WTC11 (cell line): ENCODE measurements at regions not wholly inside any gene's neighbourhood (a gene's known extent, or its start where the extent isn't known, plus 50 kb on each side); places are given as distances from the start of the nearest gene placed in this dataset.
A peak's percentile ranks its signal among the peaks of the same experiment; 100 is the strongest.

Source experiments
- ATAC-seq: fragments of 200-7000 bp; cut with Tn5 transposase; 2 replicates; pipeline ENCODE4 v1.10.0; 2021; ENCODE audit warnings: mild to moderate bottlenecking, moderate library complexity
- CTCF ChIA-PET: fragments of 300-600 bp; sonication (Branson Sonifier 250); formaldehyde crosslinking; loops from one replicate; lab custom pipeline; 2021; ENCODE audit warnings: antibody characterized with exemption; lab: Charles Lee
- POLR2A ChIA-PET: fragments of 350-600 bp; sonication (Branson Sonifier 250); formaldehyde crosslinking; loops from one replicate; lab custom pipeline; 2021; ENCODE audit warnings: antibody characterized with exemption; lab: Charles Lee
- DNase-seq: peaks from one replicate; pipeline ENCODE4 v3.0.0; 2021; ENCODE audit warnings: low spot score
- H3K27ac Mint-ChIP-seq: 2 replicates; pipeline ENCODE4 v1.8.0; 2021; ENCODE audit warnings: mixed read lengths
- H3K27me3 Mint-ChIP-seq: 2 replicates; pipeline ENCODE4 v1.8.0; 2021; ENCODE audit warnings: low read depth, mild to moderate bottlenecking, moderate library complexity, mixed read lengths
- H3K36me3 Mint-ChIP-seq: 2 replicates; pipeline ENCODE4 v1.8.0; 2021; ENCODE audit warnings: mixed read lengths
- H3K4me1 Mint-ChIP-seq: 2 replicates; pipeline ENCODE4 v1.8.0; 2022; ENCODE audit warnings: mixed read lengths
- H3K4me3 Mint-ChIP-seq: 2 replicates; pipeline ENCODE4 v1.8.0; 2021; ENCODE audit warnings: mild to moderate bottlenecking, moderate library complexity, mixed read lengths
- H3K9me3 Mint-ChIP-seq: 2 replicates; pipeline ENCODE4 v1.8.0; 2021; ENCODE audit warnings: mixed read lengths
- ATF1 ChIP-seq: sonication (generic); formaldehyde crosslinking; IDR thresholded peaks from 2 replicates; pipeline ENCODE4 v1.8.1; 2023; ENCODE audit warnings: mild to moderate bottlenecking, moderate library complexity, missing genetic modification reagents
- E2F1 ChIP-seq: sonication (generic); formaldehyde crosslinking; IDR thresholded peaks from 2 replicates; pipeline ENCODE4 v1.8.0; 2022; ENCODE audit warnings: mild to moderate bottlenecking, missing genetic modification reagents
- E2F5 ChIP-seq: sonication (generic); formaldehyde crosslinking; IDR thresholded peaks from 2 replicates; pipeline ENCODE4 v1.8.1; 2022; ENCODE audit warnings: mild to moderate bottlenecking, moderate library complexity, missing genetic modification reagents
- GABPB1 ChIP-seq: sonication (generic); formaldehyde crosslinking; IDR thresholded peaks from 2 replicates; pipeline ENCODE4 v1.8.1; 2023; ENCODE audit warnings: mild to moderate bottlenecking, missing genetic modification reagents
- HMGXB4 ChIP-seq: sonication (generic); formaldehyde crosslinking; IDR thresholded peaks from 2 replicates; pipeline ENCODE4 v1.8.1; 2023; ENCODE audit warnings: mild to moderate bottlenecking, moderate library complexity, missing genetic modification reagents
- IRF1 ChIP-seq: sonication (generic); formaldehyde crosslinking; IDR thresholded peaks from 2 replicates; pipeline ENCODE4 v1.8.0; 2023; ENCODE audit warnings: missing genetic modification reagents
- MLX ChIP-seq: sonication (generic); formaldehyde crosslinking; IDR thresholded peaks from 2 replicates; pipeline ENCODE4 v1.8.1; 2023; ENCODE audit warnings: mild to moderate bottlenecking, missing genetic modification reagents, moderate library complexity
- NR2C2 ChIP-seq: sonication (generic); formaldehyde crosslinking; IDR thresholded peaks from 2 replicates; pipeline ENCODE4 v1.8.0; 2022; ENCODE audit warnings: mild to moderate bottlenecking, missing genetic modification reagents
- SMAD4 ChIP-seq: sonication (generic); formaldehyde crosslinking; IDR thresholded peaks from 2 replicates; pipeline ENCODE4 v1.8.0; 2022; ENCODE audit warnings: mild to moderate bottlenecking, missing genetic modification reagents
- SOX15 ChIP-seq: fragments of 250-450 bp; sonication (Bioruptor Pico); IDR thresholded peaks from 2 replicates; pipeline ENCODE4 v1.9.0; 2021; ENCODE audit warnings: mild to moderate bottlenecking
- ZMAT4 ChIP-seq: fragments of 250-450 bp; sonication (Bioruptor Pico); IDR thresholded peaks from 2 replicates; pipeline ENCODE4 v1.9.0; 2021; ENCODE audit warnings: mild to moderate bottlenecking
- ZNF138 ChIP-seq: sonication (generic); formaldehyde crosslinking; conservative IDR thresholded peaks from 2 replicates; pipeline ENCODE4 v1.8.1; 2022; ENCODE audit warnings: mild to moderate bottlenecking, moderate library complexity, missing genetic modification reagents
- ZNF281 ChIP-seq: sonication (generic); formaldehyde crosslinking; IDR thresholded peaks from 2 replicates; pipeline ENCODE4 v1.8.0; 2023; ENCODE audit warnings: mild to moderate bottlenecking, missing genetic modification reagents
- TF ChIP-seq, protein P1 (sequence below): sonication (generic); formaldehyde crosslinking; IDR thresholded peaks from 2 replicates; pipeline ENCODE4 v1.8.1; 2023; ENCODE audit warnings: mild to moderate bottlenecking, missing genetic modification reagents, borderline replicate concordance
- TF ChIP-seq, protein P2 (sequence below): sonication (generic); formaldehyde crosslinking; IDR thresholded peaks from 2 replicates; pipeline ENCODE4 v1.8.1; 2022; ENCODE audit warnings: low read depth, mild to moderate bottlenecking, moderate library complexity, missing genetic modification reagents, borderline replicate concordance
- TF ChIP-seq, protein P3 (sequence below): fragments of 250-450 bp; sonication (Bioruptor Pico); IDR thresholded peaks from 2 replicates; pipeline ENCODE4 v2.1.2; 2022; ENCODE audit warnings: mild to moderate bottlenecking, moderate library complexity

- POLR2A ChIA-PET = no interaction called here
- H3K4me3 Mint-ChIP-seq = no peak overlapping the region
- CTCF ChIA-PET = no interaction called here
- DNase-seq = no peak
- no peaks in the 10 kb centered on the region for H3K4me1 Mint-ChIP-seq
- H3K27me3 Mint-ChIP-seq = no peaks in the 10 kb centered on the region; the same call in 1 of the 2 replicates
- no peak for ATAC-seq
- no peaks in the 10 kb centered on the region for H3K9me3 Mint-ChIP-seq
- TF ChIP-seq MLX (CRISPR knock-in tag) (no peak), ZNF138 (CRISPR knock-in tag) (no peak), E2F5 (no peak), NR2C2 (CRISPR knock-in tag) (no peak), ATF1 (CRISPR knock-in tag) (no peak), ZNF281 (CRISPR knock-in tag) (no peak), GABPB1 (CRISPR knock-in tag) (no peak)
- TF ChIP-seq, protein P1, sequence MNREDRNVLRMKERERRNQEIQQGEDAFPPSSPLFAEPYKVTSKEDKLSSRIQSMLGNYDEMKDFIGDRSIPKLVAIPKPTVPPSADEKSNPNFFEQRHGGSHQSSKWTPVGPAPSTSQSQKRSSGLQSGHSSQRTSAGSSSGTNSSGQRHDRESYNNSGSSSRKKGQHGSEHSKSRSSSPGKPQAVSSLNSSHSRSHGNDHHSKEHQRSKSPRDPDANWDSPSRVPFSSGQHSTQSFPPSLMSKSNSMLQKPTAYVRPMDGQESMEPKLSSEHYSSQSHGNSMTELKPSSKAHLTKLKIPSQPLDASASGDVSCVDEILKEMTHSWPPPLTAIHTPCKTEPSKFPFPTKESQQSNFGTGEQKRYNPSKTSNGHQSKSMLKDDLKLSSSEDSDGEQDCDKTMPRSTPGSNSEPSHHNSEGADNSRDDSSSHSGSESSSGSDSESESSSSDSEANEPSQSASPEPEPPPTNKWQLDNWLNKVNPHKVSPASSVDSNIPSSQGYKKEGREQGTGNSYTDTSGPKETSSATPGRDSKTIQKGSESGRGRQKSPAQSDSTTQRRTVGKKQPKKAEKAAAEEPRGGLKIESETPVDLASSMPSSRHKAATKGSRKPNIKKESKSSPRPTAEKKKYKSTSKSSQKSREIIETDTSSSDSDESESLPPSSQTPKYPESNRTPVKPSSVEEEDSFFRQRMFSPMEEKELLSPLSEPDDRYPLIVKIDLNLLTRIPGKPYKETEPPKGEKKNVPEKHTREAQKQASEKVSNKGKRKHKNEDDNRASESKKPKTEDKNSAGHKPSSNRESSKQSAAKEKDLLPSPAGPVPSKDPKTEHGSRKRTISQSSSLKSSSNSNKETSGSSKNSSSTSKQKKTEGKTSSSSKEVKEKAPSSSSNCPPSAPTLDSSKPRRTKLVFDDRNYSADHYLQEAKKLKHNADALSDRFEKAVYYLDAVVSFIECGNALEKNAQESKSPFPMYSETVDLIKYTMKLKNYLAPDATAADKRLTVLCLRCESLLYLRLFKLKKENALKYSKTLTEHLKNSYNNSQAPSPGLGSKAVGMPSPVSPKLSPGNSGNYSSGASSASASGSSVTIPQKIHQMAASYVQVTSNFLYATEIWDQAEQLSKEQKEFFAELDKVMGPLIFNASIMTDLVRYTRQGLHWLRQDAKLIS (CRISPR knock-in tag) = no peak
- TF ChIP-seq, protein P2, sequence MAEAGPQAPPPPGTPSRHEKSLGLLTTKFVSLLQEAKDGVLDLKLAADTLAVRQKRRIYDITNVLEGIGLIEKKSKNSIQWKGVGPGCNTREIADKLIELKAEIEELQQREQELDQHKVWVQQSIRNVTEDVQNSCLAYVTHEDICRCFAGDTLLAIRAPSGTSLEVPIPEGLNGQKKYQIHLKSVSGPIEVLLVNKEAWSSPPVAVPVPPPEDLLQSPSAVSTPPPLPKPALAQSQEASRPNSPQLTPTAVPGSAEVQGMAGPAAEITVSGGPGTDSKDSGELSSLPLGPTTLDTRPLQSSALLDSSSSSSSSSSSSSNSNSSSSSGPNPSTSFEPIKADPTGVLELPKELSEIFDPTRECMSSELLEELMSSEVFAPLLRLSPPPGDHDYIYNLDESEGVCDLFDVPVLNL = no peak
- no peaks in the 10 kb centered on the region for H3K36me3 Mint-ChIP-seq
- H3K27ac Mint-ChIP-seq = no peak overlapping the region
Observed at GRCh38 chr3:103453152-103453551, 1018.3 kb downstream of the ZPLD1 start.

GRCh38 chr3:103459815-103460214 is 1025.0 kb downstream of the ZPLD1 start:
- Mint-ChIP-seq H3K4me1 (peaks cover 5% of the 10 kb centered on the region), H3K4me3 (no peak overlapping the region), H3K9me3 (peaks cover 4% of the 10 kb centered on the region), H3K27ac (no peak overlapping the region), H3K36me3 (no peaks in the 10 kb centered on the region), H3K27me3 (no peaks in the 10 kb centered on the region)
- ChIA-PET CTCF (no interaction called here), POLR2A (interaction anchor here (0.5 kb wide), 1 partner anchor 773 kb away, joined by 3 read pairs; no protein-coding TSS in a partner anchor)
- ATAC-seq (peak; percentile 53; the same call in 1 of the 2 replicates), DNase-seq (no peak)
- TF ChIP-seq, protein P2 = no peak
- TF ChIP-seq SOX15 (no peak), HMGXB4 (no peak), SMAD4 (no peak), NR2C2 (CRISPR knock-in tag) (no peak), IRF1 (CRISPR knock-in tag) (no peak), ZMAT4 (CRISPR knock-in tag) (no peak), GABPB1 (CRISPR knock-in tag) (no peak), E2F1 (no peak)
- TF ChIP-seq, protein P3, sequence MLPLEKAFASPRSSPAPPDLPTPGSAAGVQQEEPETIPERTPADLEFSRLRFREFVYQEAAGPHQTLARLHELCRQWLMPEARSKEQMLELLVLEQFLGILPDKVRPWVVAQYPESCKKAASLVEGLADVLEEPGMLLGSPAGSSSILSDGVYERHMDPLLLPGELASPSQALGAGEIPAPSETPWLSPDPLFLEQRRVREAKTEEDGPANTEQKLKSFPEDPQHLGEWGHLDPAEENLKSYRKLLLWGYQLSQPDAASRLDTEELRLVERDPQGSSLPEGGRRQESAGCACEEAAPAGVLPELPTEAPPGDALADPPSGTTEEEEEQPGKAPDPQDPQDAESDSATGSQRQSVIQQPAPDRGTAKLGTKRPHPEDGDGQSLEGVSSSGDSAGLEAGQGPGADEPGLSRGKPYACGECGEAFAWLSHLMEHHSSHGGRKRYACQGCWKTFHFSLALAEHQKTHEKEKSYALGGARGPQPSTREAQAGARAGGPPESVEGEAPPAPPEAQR (CRISPR knock-in tag) = no peak
